PC-3 (cell line): ENCODE measurements at regions not wholly inside any gene's neighbourhood (a gene's known extent, or its start where the extent isn't known, plus 50 kb on each side); places are given as distances from the start of the nearest gene placed in this dataset.

ENCODE experiments used
- CTCF ChIP-seq: fragments of 300-600 bp; sonication (generic); conservative IDR thresholded peaks from 2 replicates; pipeline ENCODE4 v1.5.1; 2017; ENCODE audit warnings: antibody characterized with exemption, low read depth, mild to moderate bottlenecking, low read length
- EZH2 ChIP-seq: fragments of 300-600 bp; sonication (generic); IDR thresholded peaks from one replicate; pipeline ENCODE4 v1.6.1; 2017; ENCODE audit warnings: antibody characterized with exemption, mild to moderate bottlenecking, low read length; ENCODE audit not compliant: unreplicated experiment

- TF ChIP-seq CTCF (no peak), EZH2 (no peak)
Measured at GRCh38 chr10:33818343-33818742, 483.9 kb upstream of the NRP1 start.
